GM23248 (cell line): ENCODE measurements at regions not wholly inside any gene's neighbourhood (a gene's known extent, or its start where the extent isn't known, plus 50 kb on each side); places are given as distances from the start of the nearest gene placed in this dataset. TPM values are rescaled to one million over a fixed set of nuclear protein-coding genes. Genes with fewer than 3 reads are reported as not detected.
"Not testable (repeated sequence)": the region's sequence is repeated elsewhere in the genome, so short reads cannot be mapped to it uniquely, and the experiment has no call there.

Source experiments
- DNase-seq: peaks from one replicate; pipeline ENCODE4 v3.0.0-alpha.2; 2015
- H2AFZ ChIP-seq: fragments of 200-600 bp; sonication (generic); 2 replicates; pipeline ENCODE4 v1.6.1; 2016; ENCODE audit warnings: antibody characterized with exemption
- H3F3A ChIP-seq: fragments of 200-600 bp; sonication (generic); 2 replicates; pipeline ENCODE4 v1.6.1; 2016; ENCODE audit warnings: mild to moderate bottlenecking, antibody characterized with exemption, mixed run types; ENCODE audit not compliant: insufficient read depth
- H3K27ac ChIP-seq: fragments of 200-600 bp; sonication (generic); 2 replicates; pipeline ENCODE4 v1.5.1; 2016; ENCODE audit warnings: mild to moderate bottlenecking
- H3K27me3 ChIP-seq: fragments of 200-600 bp; sonication (generic); replicated peaks from 2 replicates; pipeline ENCODE4 v1.6.1; 2016; ENCODE audit warnings: mild to moderate bottlenecking; ENCODE audit not compliant: insufficient read depth
- H3K36me3 ChIP-seq: fragments of 200-600 bp; sonication (generic); 2 replicates; pipeline ENCODE4 v1.6.1; 2016; ENCODE audit warnings: low read depth, mild to moderate bottlenecking
- H3K4me1 ChIP-seq: fragments of 200-600 bp; sonication (generic); 2 replicates; pipeline ENCODE4 v1.6.1; 2016; ENCODE audit warnings: mild to moderate bottlenecking; ENCODE audit not compliant: insufficient read depth
- H3K4me2 ChIP-seq: fragments of 200-600 bp; sonication (generic); one replicate; pipeline ENCODE4 v1.6.1; 2016; ENCODE audit warnings: mild to moderate bottlenecking; ENCODE audit not compliant: unreplicated experiment
- H3K4me3 ChIP-seq: fragments of 200-600 bp; sonication (generic); 2 replicates; pipeline ENCODE4 v1.5.1; 2016; ENCODE audit warnings: mild to moderate bottlenecking
- H3K79me2 ChIP-seq: fragments of 200-600 bp; sonication (generic); 2 replicates; pipeline ENCODE4 v1.6.1; 2016; ENCODE audit warnings: mild to moderate bottlenecking; ENCODE audit not compliant: insufficient read depth
- H3K9ac ChIP-seq: fragments of 200-600 bp; sonication (generic); 2 replicates; pipeline ENCODE4 v1.6.1; 2016; ENCODE audit warnings: mild to moderate bottlenecking
- H3K9me2 ChIP-seq: fragments of 200-600 bp; sonication (generic); 2 replicates; pipeline ENCODE4 v1.6.1; 2016; ENCODE audit warnings: mixed run types, mild to moderate bottlenecking, moderate library complexity; ENCODE audit not compliant: insufficient read depth
- H3K9me3 ChIP-seq: fragments of 200-600 bp; sonication (generic); one replicate; pipeline ENCODE4 v1.6.1; 2017; ENCODE audit warnings: low read depth
- H4K20me1 ChIP-seq: fragments of 200-600 bp; sonication (generic); 2 replicates; pipeline ENCODE4 v1.6.0; 2016; ENCODE audit not compliant: insufficient read depth
- WGBS, 2 experiments: methylation state at CpG; one replicate each; pipeline ENCODE4 v1.1.6; 2015 to 2017; ENCODE audit warnings: low lambda C conversion rate in 2 of 2, low coverage in 1 of 2; ENCODE audit errors: missing lambda C conversion rate in 2 of 2; 5-methylcytosine and 5-hydroxymethylcytosine counted together
- in situ Hi-C: fragments of 300-500 bp; cut with MboI; formaldehyde crosslinking; loops from 2 replicates; pipeline ENCODE4 v1.15.0; 2020
- small RNA-seq: library from RNA; depleted of rRNA; stranded (forward); fragments of <200 nt; gene quantifications from one replicate; pipeline ENCODE3, GENCODE V24; 2014; ENCODE audit warnings: low read depth, low replicate concordance

- in situ Hi-C loops, H3K36me3 ChIP-seq, H3K9me2 ChIP-seq, H3K9me3 ChIP-seq, H3K79me2 ChIP-seq, H3K9ac ChIP-seq, H4K20me1 ChIP-seq, H3K4me3 ChIP-seq, H3K27me3 ChIP-seq, H3K27ac ChIP-seq, H3F3A ChIP-seq, H2AFZ ChIP-seq, DNase-seq, H3K4me2 ChIP-seq, H3K4me1 ChIP-seq: not testable (repeated sequence)
- WGBS, 2 experiments = 86 to 100% methylated on average over 4 to 44 of the region's 53 CpGs
Observed at GRCh38 chr16:29060022-29060810, 75.4 kb downstream of the LAT start.

- WGBS, 2 experiments = no CpG with 5 or more reads among the region's 5 CpGs
- H3K27ac ChIP-seq, H3K9me3 ChIP-seq, H3F3A ChIP-seq, H4K20me1 ChIP-seq, H3K4me3 ChIP-seq, H2AFZ ChIP-seq, in situ Hi-C loops, H3K4me1 ChIP-seq, H3K79me2 ChIP-seq, H3K4me2 ChIP-seq, H3K36me3 ChIP-seq, H3K9ac ChIP-seq, H3K27me3 ChIP-seq, DNase-seq, H3K9me2 ChIP-seq: not testable (repeated sequence)
Observed at GRCh38 chr16:29059575-29059974, 74.7 kb downstream of the LAT start.

Small RNA genes in the stretch of these regions (small RNA-seq; reads per million reads assigned to genes)
- gene AC025279.1 = not detected
- gene SNX29P2 = not detected
